ENCODE measurements at regions not wholly inside any gene's neighbourhood (a gene's known extent, or its start where the extent isn't known, plus 50 kb on each side); places are given as distances from the start of the nearest gene placed in this dataset.

GRCh38 chr6:166778046-166778445 is 151.0 kb upstream of the RPS6KA2 start:
- H4K91ac ChIP-seq (ENCODE audit: insufficient read length, low read depth, low read length) = no peak overlapping the region
- H3K27me3 ChIP-seq (ENCODE audit: insufficient read depth, low read length) = no peaks in the 10 kb centered on the region
- TF ChIP-seq CTCF (conservative IDR thresholded peaks at IDR 0.05) = no peak
- no peak overlapping the region for H3K23ac ChIP-seq (ENCODE audit: insufficient read length, low read depth, low read length)
- H3K79me1 ChIP-seq (ENCODE audit: insufficient read depth, low read depth, low read length, poor library complexity, severe bottlenecking) = no peaks in the 10 kb centered on the region
- H3K4me1 Mint-ChIP-seq = peaks cover 9 to 11% of the 10 kb centered on the region in 2 experiments
- no peak overlapping the region for H2AFZ ChIP-seq (ENCODE audit: low read length)
- H4K5ac ChIP-seq (ENCODE audit: insufficient read length, low read depth, low read length) = no peak overlapping the region
- H3K4ac ChIP-seq (ENCODE audit: low read depth, low read length) = no peak overlapping the region
- H3K27ac Mint-ChIP-seq = no peak overlapping the region
- H2BK5ac ChIP-seq (ENCODE audit: insufficient read length, low read length) = no peak overlapping the region
- no peak overlapping the region for H4K8ac ChIP-seq (replicated peaks; ENCODE audit: insufficient read length, low read depth, low read length)
- no peak overlapping the region for H3K4me2 ChIP-seq (ENCODE audit: insufficient read depth, insufficient read length, low read length)
- H2BK12ac ChIP-seq (ENCODE audit: insufficient read length, low read depth, low read length) = no peak overlapping the region
- H3K56ac ChIP-seq (ENCODE audit: insufficient read length, low read depth, low read length) = no peak overlapping the region
- H3K23me2 ChIP-seq (ENCODE audit: insufficient read length, low read depth, low read length, poor library complexity, severe bottlenecking) = no peaks in the 10 kb centered on the region
- no peak overlapping the region for H3T11ph ChIP-seq (ENCODE audit: low read length)
- no peak overlapping the region for H3K9ac ChIP-seq (ENCODE audit: extremely low read depth, insufficient read length, low read length)
- no CpG with 5 or more reads among the region's 9 CpGs for WGBS (ENCODE audit: extremely low coverage, insufficient read length, low lambda C conversion rate)
- no peak overlapping the region for H3K4me3 Mint-ChIP-seq
- no peaks in the 10 kb centered on the region for H4K20me1 ChIP-seq (ENCODE audit: control insufficient read depth, insufficient read depth, insufficient read length)
- H2BK120ac ChIP-seq (ENCODE audit: low read depth, low read length, poor library complexity, severe bottlenecking) = no peak overlapping the region
- H3K14ac ChIP-seq (ENCODE audit: insufficient read depth, low read length) = no peak overlapping the region
- no peak overlapping the region for H3K27ac ChIP-seq (ENCODE audit: insufficient read length, low read depth, low read length)
- no peak overlapping the region for H2AK5ac ChIP-seq (ENCODE audit: insufficient read length, low read length)
- DNase-seq = no peak
- 0 out of 7 replicates have a peak, but pooled peaks cover 0 to under 1% (median 0%) of the 10 kb centered on the region in 3 experiments for H3K36me3 Mint-ChIP-seq (ENCODE audit: insufficient read depth in 1 of 3, low read depth in 3 of 3)
- no peaks in the 10 kb centered on the region for H3K79me2 ChIP-seq (ENCODE audit: insufficient read depth, low read length)
- H3K18ac ChIP-seq (ENCODE audit: insufficient read length, low read depth, low read length) = no peak overlapping the region
- H3K4me1 ChIP-seq (ENCODE audit: insufficient read depth, low read length) = no peaks in the 10 kb centered on the region
- no peak overlapping the region for H2BK15ac ChIP-seq (ENCODE audit: low read depth, low read length)
- H3K9me3 ChIP-seq (ENCODE audit: control insufficient read depth, low read depth, low read length) = no peaks in the 10 kb centered on the region
- no peak overlapping the region for H2BK20ac ChIP-seq (ENCODE audit: low read depth, low read length, poor library complexity, severe bottlenecking)
- H3K27me3 Mint-ChIP-seq (ENCODE audit: low read depth) = no peaks in the 10 kb centered on the region
- H3K9me3 Mint-ChIP-seq = peaks cover 0 to under 1% of the 10 kb centered on the region in 2 experiments; a peak in 1 of 5 replicates

All from H9 (cell line).